Endothelial cell (in vitro differentiated cells): ENCODE measurements at regions not wholly inside any gene's neighbourhood (a gene's known extent, or its start where the extent isn't known, plus 50 kb on each side); places are given as distances from the start of the nearest gene placed in this dataset.
"Not testable (repeated sequence)": the region's sequence is repeated elsewhere in the genome, so short reads cannot be mapped to it uniquely, and the experiment has no call there.

Source experiments
- DNase-seq: peaks from one replicate; pipeline ENCODE4 v3.0.0; 2021; ENCODE audit warnings: low spot score
- H3K27ac Mint-ChIP-seq: one replicate; pipeline ENCODE4 v1.8.0; 2021; ENCODE audit warnings: mixed read lengths, inconsistent platforms; ENCODE audit not compliant: unreplicated experiment
- H3K27me3 Mint-ChIP-seq: one replicate; pipeline ENCODE4 v1.8.0; 2021; ENCODE audit warnings: mild to moderate bottlenecking, moderate library complexity, mixed read lengths, inconsistent platforms; ENCODE audit not compliant: unreplicated experiment
- H3K36me3 Mint-ChIP-seq: one replicate; pipeline ENCODE4 v1.8.0; 2021; ENCODE audit warnings: mild to moderate bottlenecking, low read depth, mixed read lengths, inconsistent platforms; ENCODE audit not compliant: unreplicated experiment
- H3K4me1 Mint-ChIP-seq: one replicate; pipeline ENCODE4 v1.8.0; 2021; ENCODE audit warnings: mild to moderate bottlenecking, mixed read lengths, inconsistent platforms; ENCODE audit not compliant: unreplicated experiment
- H3K4me3 Mint-ChIP-seq: one replicate; pipeline ENCODE4 v1.8.0; 2021; ENCODE audit warnings: mild to moderate bottlenecking, mixed read lengths, inconsistent platforms; ENCODE audit not compliant: unreplicated experiment
- H3K9me3 Mint-ChIP-seq: one replicate; pipeline ENCODE4 v1.8.0; 2021; ENCODE audit warnings: mixed read lengths, inconsistent platforms; ENCODE audit not compliant: unreplicated experiment
- TF ChIP-seq, protein P1 (sequence below): fragments of 200-600 bp; sonication (generic); IDR thresholded peaks from one replicate; pipeline ENCODE4 v1.5.0; 2021; ENCODE audit warnings: antibody characterized with exemption; ENCODE audit not compliant: unreplicated experiment

DNA sequence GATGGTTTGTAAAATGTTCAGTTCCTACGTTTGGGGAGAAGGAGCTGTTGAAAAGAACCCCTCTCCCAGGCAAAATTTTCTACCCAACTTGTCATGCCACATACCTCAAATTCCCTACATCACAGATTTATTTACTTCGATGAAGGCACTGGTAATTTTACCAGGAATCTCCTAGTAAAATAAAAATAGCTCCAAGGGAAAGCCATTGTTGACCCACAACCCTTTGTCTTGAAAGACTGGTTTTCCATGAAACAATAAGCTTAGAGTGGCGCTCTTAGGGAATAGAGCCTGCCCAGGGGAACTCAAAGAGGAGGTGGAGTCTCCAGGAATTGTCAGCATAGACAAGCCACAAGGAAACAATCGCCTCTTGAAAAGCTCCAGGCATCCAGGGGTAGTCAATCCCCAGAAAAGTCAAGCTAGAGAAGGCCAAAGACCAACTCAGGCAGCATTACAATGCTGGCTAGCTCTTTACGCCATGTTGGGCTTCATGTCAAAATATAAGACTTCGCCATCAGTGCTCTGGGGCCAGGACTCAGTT lies 99.2 kb upstream of the RREB1 start:
- DNase-seq, result no peak
- H3K27ac Mint-ChIP-seq, result no peak overlapping the region

DNA sequence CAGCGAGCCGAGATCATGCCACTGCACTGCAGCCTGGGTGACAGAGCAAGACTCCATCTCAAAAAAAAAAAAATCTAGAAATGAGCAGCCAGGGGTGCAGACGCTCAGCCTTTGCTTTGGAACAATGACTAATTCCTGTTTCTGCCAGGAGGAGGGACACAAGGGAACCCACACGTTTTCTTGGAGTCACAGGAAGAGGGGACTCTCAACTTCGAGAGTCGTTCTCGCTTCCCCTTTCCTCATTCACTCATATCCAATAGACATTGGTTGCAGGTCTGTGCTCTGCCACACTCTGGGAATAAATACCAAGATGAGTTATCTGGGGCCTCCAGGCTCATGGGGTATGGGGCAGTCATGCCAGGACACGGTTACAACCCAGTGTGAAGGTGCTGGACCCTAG lies 91.5 kb upstream of the RREB1 start:
- H3K9me3 Mint-ChIP-seq, result no peaks in the 10 kb centered on the region
- peaks cover 6% of the 10 kb centered on the region for H3K27me3 Mint-ChIP-seq
- peaks cover 20% of the 10 kb centered on the region for H3K4me1 Mint-ChIP-seq
- H3K36me3 Mint-ChIP-seq, result no peaks in the 10 kb centered on the region
- no peak overlapping the region for H3K4me3 Mint-ChIP-seq
- no peak for DNase-seq
- TF ChIP-seq, protein P1, sequence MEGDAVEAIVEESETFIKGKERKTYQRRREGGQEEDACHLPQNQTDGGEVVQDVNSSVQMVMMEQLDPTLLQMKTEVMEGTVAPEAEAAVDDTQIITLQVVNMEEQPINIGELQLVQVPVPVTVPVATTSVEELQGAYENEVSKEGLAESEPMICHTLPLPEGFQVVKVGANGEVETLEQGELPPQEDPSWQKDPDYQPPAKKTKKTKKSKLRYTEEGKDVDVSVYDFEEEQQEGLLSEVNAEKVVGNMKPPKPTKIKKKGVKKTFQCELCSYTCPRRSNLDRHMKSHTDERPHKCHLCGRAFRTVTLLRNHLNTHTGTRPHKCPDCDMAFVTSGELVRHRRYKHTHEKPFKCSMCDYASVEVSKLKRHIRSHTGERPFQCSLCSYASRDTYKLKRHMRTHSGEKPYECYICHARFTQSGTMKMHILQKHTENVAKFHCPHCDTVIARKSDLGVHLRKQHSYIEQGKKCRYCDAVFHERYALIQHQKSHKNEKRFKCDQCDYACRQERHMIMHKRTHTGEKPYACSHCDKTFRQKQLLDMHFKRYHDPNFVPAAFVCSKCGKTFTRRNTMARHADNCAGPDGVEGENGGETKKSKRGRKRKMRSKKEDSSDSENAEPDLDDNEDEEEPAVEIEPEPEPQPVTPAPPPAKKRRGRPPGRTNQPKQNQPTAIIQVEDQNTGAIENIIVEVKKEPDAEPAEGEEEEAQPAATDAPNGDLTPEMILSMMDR, result no peak
- no peak overlapping the region for H3K27ac Mint-ChIP-seq

More for the DNA sequence above, 99.2 kb upstream of the RREB1 start:
- no peaks in the 10 kb centered on the region for H3K36me3 Mint-ChIP-seq
- H3K4me1 Mint-ChIP-seq, result no peaks in the 10 kb centered on the region
- H3K27me3 Mint-ChIP-seq, result no peaks in the 10 kb centered on the region
- TF ChIP-seq, protein P1, result no peak
- H3K9me3 Mint-ChIP-seq, result no peaks in the 10 kb centered on the region
- no peak overlapping the region for H3K4me3 Mint-ChIP-seq

DNA sequence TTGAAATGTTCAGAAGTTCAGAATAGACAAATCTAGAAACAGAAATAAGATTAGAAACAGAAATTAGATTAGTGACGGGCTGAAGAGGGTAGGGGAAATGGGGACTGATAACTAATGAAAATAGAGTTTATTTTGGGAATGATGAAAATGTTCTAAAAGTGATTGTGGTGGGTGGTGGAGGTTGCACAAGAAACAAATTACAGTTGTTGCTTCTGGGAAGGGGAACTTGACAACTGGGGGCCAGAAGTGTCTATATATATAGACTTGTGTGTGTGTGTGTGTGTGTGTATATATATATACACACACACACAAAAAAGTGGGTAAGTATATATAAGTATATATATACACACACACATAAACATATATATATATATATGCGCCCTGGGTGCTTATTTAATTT lies 86.5 kb upstream of the RREB1 start:
- Mint-ChIP-seq H3K9me3 (no peaks in the 10 kb centered on the region), H3K36me3 (no peaks in the 10 kb centered on the region), H3K4me3 (no peak overlapping the region), H3K27me3 (peaks cover 5% of the 10 kb centered on the region), H3K4me1 (peaks cover 18% of the 10 kb centered on the region), H3K27ac (no peak overlapping the region)
- no peak for DNase-seq
- TF ChIP-seq, protein P1, result no peak

DNA sequence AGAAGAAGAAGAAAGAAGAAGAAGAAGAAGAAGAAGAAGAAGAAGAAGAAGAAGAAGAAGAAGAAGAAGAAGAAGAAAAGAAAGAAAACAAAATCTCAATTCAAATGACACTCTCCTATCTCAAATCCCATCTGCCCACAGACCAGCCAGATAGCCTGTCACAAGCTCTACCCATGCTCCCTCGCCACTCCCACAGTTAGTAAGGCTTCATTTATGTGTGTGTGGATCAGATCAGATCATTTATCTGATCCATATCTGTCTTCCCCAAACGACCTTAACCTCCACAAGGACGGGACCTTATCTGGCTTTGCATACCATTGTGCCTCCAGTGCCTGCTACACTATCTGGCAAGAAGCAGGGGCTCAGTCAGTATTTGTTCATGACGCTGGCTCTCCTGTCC lies 81.9 kb upstream of the RREB1 start:
- no peak for DNase-seq
- Mint-ChIP-seq H3K4me3 (no peak overlapping the region), H3K36me3 (no peaks in the 10 kb centered on the region), H3K9me3 (no peaks in the 10 kb centered on the region), H3K27ac (peak overlapping the region; percentile 44), H3K27me3 (peaks cover 3% of the 10 kb centered on the region), H3K4me1 (no peaks in the 10 kb centered on the region)
- TF ChIP-seq, protein P1, result no peak

DNA sequence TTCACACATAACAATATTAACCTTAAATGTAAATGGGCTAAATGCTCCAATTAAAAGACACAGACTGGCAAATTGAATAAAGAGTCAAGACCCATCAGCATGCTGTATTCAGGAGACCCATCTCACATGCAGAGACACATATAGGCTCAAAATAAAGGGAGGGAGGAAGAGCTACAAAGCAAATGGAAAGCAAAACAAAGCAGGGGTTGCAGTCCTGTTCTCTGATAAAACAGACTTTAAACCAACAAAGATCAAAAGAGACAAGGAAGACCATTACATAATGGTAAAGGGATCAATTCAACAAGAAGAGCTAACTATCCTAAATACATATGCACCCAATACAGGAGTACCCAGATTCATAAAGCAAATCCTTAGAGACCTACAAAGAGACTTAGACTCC lies 78.8 kb upstream of the RREB1 start:
- H3K27me3 Mint-ChIP-seq, DNase-seq, H3K4me3 Mint-ChIP-seq, H3K9me3 Mint-ChIP-seq, H3K36me3 Mint-ChIP-seq, H3K27ac Mint-ChIP-seq: not testable (repeated sequence)
- H3K4me1 Mint-ChIP-seq, result peaks cover 12% of the 10 kb centered on the region

DNA sequence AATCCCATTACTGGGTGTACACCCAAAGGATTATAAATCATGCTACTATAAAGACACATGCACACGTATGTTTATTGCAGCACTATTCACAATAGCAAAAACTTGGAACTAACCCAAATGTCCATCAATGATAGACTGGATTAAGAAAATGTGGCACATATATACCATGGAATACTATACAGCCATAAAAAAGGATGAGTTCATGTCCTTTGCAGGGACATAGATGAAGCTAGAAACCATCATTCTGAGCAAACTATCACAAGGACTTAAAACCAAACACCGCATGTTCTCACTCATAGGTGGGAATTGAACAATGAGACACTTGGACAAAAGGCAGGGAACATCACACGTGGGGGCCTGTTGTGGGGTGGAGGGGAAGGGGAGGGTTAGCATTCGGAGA lies 76.8 kb upstream of the RREB1 start:
- not testable (repeated sequence) for H3K9me3 Mint-ChIP-seq, H3K4me3 Mint-ChIP-seq, DNase-seq, H3K27ac Mint-ChIP-seq, H3K27me3 Mint-ChIP-seq, H3K36me3 Mint-ChIP-seq
- H3K4me1 Mint-ChIP-seq, result peaks cover 12% of the 10 kb centered on the region
